Astrocyte (in vitro differentiated cells and primary cell): ENCODE measurements at regions not wholly inside any gene's neighbourhood (a gene's known extent, or its start where the extent isn't known, plus 50 kb on each side); places are given as distances from the start of the nearest gene placed in this dataset.

ENCODE experiments used
- DNase-seq: peaks from one replicate; pipeline ENCODE4 v3.0.0-alpha.2; 2010; ENCODE audit warnings: low read depth
- FAIRE-seq: peaks from 2 replicates; lab custom pipeline; 2011; peaks lifted over from hg19 to GRCh38; lab: Jason Lieb, UNC
- H2AFZ ChIP-seq: 2 replicates; pipeline ENCODE4 v1.6.0; 2012; ENCODE audit warnings: low read depth, low read length, inconsistent platforms
- H3K27ac ChIP-seq: 2 replicates; pipeline ENCODE4 v1.5.1; 2011; ENCODE audit warnings: low read depth, low read length, inconsistent platforms
- H3K27me3 ChIP-seq: 2 replicates; pipeline ENCODE4 v1.6.0; 2011; ENCODE audit warnings: low read length, inconsistent platforms; ENCODE audit not compliant: insufficient read depth
- H3K36me3 ChIP-seq: 2 replicates; pipeline ENCODE4 v1.5.1; 2011; ENCODE audit warnings: low read length, inconsistent platforms; ENCODE audit not compliant: insufficient read depth
- H3K4me1 ChIP-seq: 2 replicates; pipeline ENCODE4 v1.5.1; 2011; ENCODE audit warnings: low read length, inconsistent platforms; ENCODE audit not compliant: insufficient read depth
- H3K4me2 ChIP-seq: 2 replicates; pipeline ENCODE4 v1.6.0; 2012; ENCODE audit warnings: low read length, inconsistent platforms
- H3K4me3 ChIP-seq: 2 replicates; pipeline ENCODE4 v1.5.1; 2011; ENCODE audit warnings: low read depth, mild to moderate bottlenecking, low read length, inconsistent platforms; ENCODE audit not compliant: insufficient read depth
- H3K79me2 ChIP-seq: 2 replicates; pipeline ENCODE4 v1.6.0; 2012; ENCODE audit warnings: mild to moderate bottlenecking, low read length, inconsistent platforms; ENCODE audit not compliant: insufficient read depth
- H3K9ac ChIP-seq: 2 replicates; pipeline ENCODE4 v1.6.0; 2012; ENCODE audit warnings: mild to moderate bottlenecking, low read length, inconsistent platforms
- H3K9me3 ChIP-seq: 2 replicates; pipeline ENCODE4 v1.5.1; 2012; ENCODE audit warnings: low read depth, mild to moderate bottlenecking, low read length, inconsistent platforms; ENCODE audit not compliant: insufficient read depth
- H4K20me1 ChIP-seq: 2 replicates; pipeline ENCODE4 v1.6.0; 2012; ENCODE audit warnings: low read length, inconsistent platforms; ENCODE audit not compliant: insufficient read depth
- H3K27ac Mint-ChIP-seq: one replicate; pipeline ENCODE4 v1.8.0; 2021; ENCODE audit warnings: mild to moderate bottlenecking, mixed read lengths; ENCODE audit not compliant: unreplicated experiment
- H3K27me3 Mint-ChIP-seq: one replicate; pipeline ENCODE4 v1.8.0; 2021; ENCODE audit warnings: low read depth, mixed read lengths; ENCODE audit not compliant: unreplicated experiment
- H3K36me3 Mint-ChIP-seq: one replicate; pipeline ENCODE4 v1.8.0; 2021; ENCODE audit warnings: low read depth, mixed read lengths; ENCODE audit not compliant: unreplicated experiment
- H3K4me1 Mint-ChIP-seq: one replicate; pipeline ENCODE4 v1.8.0; 2021; ENCODE audit warnings: low read depth, mixed read lengths; ENCODE audit not compliant: unreplicated experiment
- H3K4me3 Mint-ChIP-seq: one replicate; pipeline ENCODE4 v1.8.0; 2021; ENCODE audit warnings: mild to moderate bottlenecking, moderate library complexity, mixed read lengths; ENCODE audit not compliant: unreplicated experiment
- H3K9me3 Mint-ChIP-seq: one replicate; pipeline ENCODE4 v1.8.0; 2021; ENCODE audit warnings: mild to moderate bottlenecking, mixed read lengths; ENCODE audit not compliant: unreplicated experiment
- CTCF ChIP-seq: IDR thresholded peaks from 2 replicates; pipeline ENCODE4 v1.5.1; 2011; ENCODE audit warnings: low read depth, mild to moderate bottlenecking, inconsistent platforms, low read length, moderate library complexity; ENCODE audit not compliant: insufficient read depth
- EZH2 ChIP-seq: IDR thresholded peaks from 2 replicates; pipeline ENCODE4 v1.6.1; 2012; ENCODE audit warnings: mild to moderate bottlenecking, low read length, inconsistent platforms; ENCODE audit not compliant: insufficient read depth

- H4K20me1 ChIP-seq = no peaks in the 10 kb centered on the region
- Mint-ChIP-seq H3K27ac (no peak overlapping the region), H3K4me1 (peaks cover 12% of the 10 kb centered on the region), H3K36me3 (no peaks in the 10 kb centered on the region), H3K27me3 (peaks cover 54% of the 10 kb centered on the region), H3K4me3 (no peak overlapping the region), H3K9me3 (no peaks in the 10 kb centered on the region)
- H3K27me3 ChIP-seq = peaks cover 18% of the 10 kb centered on the region
- no peaks in the 10 kb centered on the region for H3K79me2 ChIP-seq
- H3K4me3 ChIP-seq = no peak overlapping the region
- H2AFZ ChIP-seq = peak overlapping the region; percentile 23
- no peak overlapping the region for H3K27ac ChIP-seq
- H3K4me2 ChIP-seq = no peak overlapping the region
- FAIRE-seq (no peak), DNase-seq (no peak)
- H3K36me3 ChIP-seq = no peaks in the 10 kb centered on the region
- no peak overlapping the region for H3K9ac ChIP-seq
- peaks cover 4% of the 10 kb centered on the region for H3K4me1 ChIP-seq
- TF ChIP-seq CTCF = no peak
- TF ChIP-seq EZH2 = no peak
- no peaks in the 10 kb centered on the region for H3K9me3 ChIP-seq
Observed at GRCh38 chr6:43890197-43891062, 120.4 kb downstream of the VEGFA start.

- Histone ChIP-seq H3K9me3 (no peaks in the 10 kb centered on the region), H4K20me1 (no peaks in the 10 kb centered on the region), H3K4me1 (peaks cover 4% of the 10 kb centered on the region), H3K27ac (no peak overlapping the region), H3K4me3 (no peak overlapping the region), H3K79me2 (no peaks in the 10 kb centered on the region), H3K9ac (no peak overlapping the region), H2AFZ (no peak overlapping the region), H3K27me3 (peaks cover 15% of the 10 kb centered on the region), H3K4me2 (no peak overlapping the region), H3K36me3 (no peaks in the 10 kb centered on the region)
- no peak for DNase-seq
- Mint-ChIP-seq H3K4me1 (peaks cover 12% of the 10 kb centered on the region), H3K4me3 (no peak overlapping the region), H3K36me3 (no peaks in the 10 kb centered on the region), H3K27me3 (peaks cover 55% of the 10 kb centered on the region), H3K9me3 (no peaks in the 10 kb centered on the region), H3K27ac (no peak overlapping the region)
- FAIRE-seq = no peak
- TF ChIP-seq EZH2 = no peak
- no peak for TF ChIP-seq CTCF
Observed at GRCh38 chr6:43887906-43888683, 118.1 kb downstream of the VEGFA start.
